ENCODE measurements at regions not wholly inside any gene's neighbourhood (a gene's known extent, or its start where the extent isn't known, plus 50 kb on each side); places are given as distances from the start of the nearest gene placed in this dataset.

GRCh38 chr7:7051206-7051877, 131.0 kb upstream of the C1GALT1 start:
- peak in 1 of 2 experiments; percentile 25 for DNase-seq (ENCODE audit: low read depth in 1 of 2, low spot score in 1 of 2)
- in situ Hi-C loops (cut with HindIII; ENCODE audit: low pct_unique_long_range_greater_than_20kb, low sequenced_read_pairs): no loop called here
- TF ChIP-seq JUND (IDR thresholded peaks at IDR 0.05; ENCODE audit: low read depth): no peak

- in situ Hi-C loops (cut with HindIII; ENCODE audit: low pct_unique_long_range_greater_than_20kb, low sequenced_read_pairs): no loop called here
- DNase-seq (ENCODE audit: low read depth in 1 of 2, low spot score in 1 of 2): peak in 1 of 2 experiments; percentile 9
- TF ChIP-seq JUND (IDR thresholded peaks at IDR 0.05; ENCODE audit: low read depth): no peak
Observed at GRCh38 chr7:7054252-7054830, 128.0 kb upstream of the C1GALT1 start.

GRCh38 chr7:7060828-7061599, 121.3 kb upstream of the C1GALT1 start:
- TF ChIP-seq JUND (IDR thresholded peaks at IDR 0.05; ENCODE audit: low read depth): no peak
- no peak for DNase-seq (ENCODE audit: low read depth in 1 of 2, low spot score in 1 of 2)
- in situ Hi-C loops (cut with HindIII; ENCODE audit: low pct_unique_long_range_greater_than_20kb, low sequenced_read_pairs): no loop called here

- no peak for DNase-seq (ENCODE audit: low read depth in 1 of 2, low spot score in 1 of 2)
- in situ Hi-C loops (cut with HindIII; ENCODE audit: low pct_unique_long_range_greater_than_20kb, low sequenced_read_pairs): no loop called here
- TF ChIP-seq JUND (IDR thresholded peaks at IDR 0.05; ENCODE audit: low read depth): no peak
Observed at GRCh38 chr7:7077945-7078344, 104.4 kb upstream of the C1GALT1 start.

- no peak for TF ChIP-seq JUND (IDR thresholded peaks at IDR 0.05; ENCODE audit: low read depth)
- DNase-seq (ENCODE audit: low read depth in 1 of 2, low spot score in 1 of 2): no peak
- in situ Hi-C loops (cut with HindIII; ENCODE audit: low pct_unique_long_range_greater_than_20kb, low sequenced_read_pairs): no loop called here
Observed at GRCh38 chr7:7080802-7081201, 101.5 kb upstream of the C1GALT1 start.

- no peak for DNase-seq (ENCODE audit: low read depth in 1 of 2, low spot score in 1 of 2)
- in situ Hi-C loops (cut with HindIII; ENCODE audit: low pct_unique_long_range_greater_than_20kb, low sequenced_read_pairs): no loop called here
- no peak for TF ChIP-seq JUND (IDR thresholded peaks at IDR 0.05; ENCODE audit: low read depth)
Observed at GRCh38 chr7:7090460-7090859, 91.9 kb upstream of the C1GALT1 start.

GRCh38 chr7:7098280-7098818, 84.0 kb upstream of the C1GALT1 start:
- no peak for TF ChIP-seq JUND (IDR thresholded peaks at IDR 0.05; ENCODE audit: low read depth)
- in situ Hi-C loops (cut with HindIII; ENCODE audit: low pct_unique_long_range_greater_than_20kb, low sequenced_read_pairs): no loop called here
- DNase-seq (ENCODE audit: low read depth in 1 of 2, low spot score in 1 of 2): no peak

- in situ Hi-C loops (cut with HindIII; ENCODE audit: low pct_unique_long_range_greater_than_20kb, low sequenced_read_pairs): no loop called here
- TF ChIP-seq JUND (IDR thresholded peaks at IDR 0.05; ENCODE audit: low read depth): peak; percentile 99
- peak; percentile 58 to 99 for DNase-seq (ENCODE audit: low read depth in 1 of 2, low spot score in 1 of 2)
Observed at GRCh38 chr7:7099584-7100014, 82.7 kb upstream of the C1GALT1 start.

- TF ChIP-seq JUND (IDR thresholded peaks at IDR 0.05; ENCODE audit: low read depth): no peak
- no peak for DNase-seq (ENCODE audit: low read depth in 1 of 2, low spot score in 1 of 2)
Observed at GRCh38 chr7:7100432-7100849, 81.9 kb upstream of the C1GALT1 start.

GRCh38 chr7:7102906-7103305, 79.4 kb upstream of the C1GALT1 start:
- TF ChIP-seq JUND (IDR thresholded peaks at IDR 0.05; ENCODE audit: low read depth): no peak
- in situ Hi-C loops (cut with HindIII; ENCODE audit: low pct_unique_long_range_greater_than_20kb, low sequenced_read_pairs): no loop called here
- no peak for DNase-seq (ENCODE audit: low read depth in 1 of 2, low spot score in 1 of 2)

More at GRCh38 chr7:7100432-7100849, 81.9 kb upstream of the C1GALT1 start:
- in situ Hi-C loops (cut with HindIII; ENCODE audit: low pct_unique_long_range_greater_than_20kb, low sequenced_read_pairs): no loop called here

GRCh38 chr7:7103343-7104313, 78.7 kb upstream of the C1GALT1 start:
- TF ChIP-seq JUND (IDR thresholded peaks at IDR 0.05; ENCODE audit: low read depth): no peak
- peak; percentile 41 to 75 for DNase-seq (ENCODE audit: low read depth in 1 of 2, low spot score in 1 of 2)
- in situ Hi-C loops (cut with HindIII; ENCODE audit: low pct_unique_long_range_greater_than_20kb, low sequenced_read_pairs): no loop called here

- in situ Hi-C loops (cut with HindIII; ENCODE audit: low pct_unique_long_range_greater_than_20kb, low sequenced_read_pairs): no loop called here
- no peak for DNase-seq (ENCODE audit: low read depth in 1 of 2, low spot score in 1 of 2)
- TF ChIP-seq JUND (IDR thresholded peaks at IDR 0.05; ENCODE audit: low read depth): no peak
Observed at GRCh38 chr7:7104314-7104698, 78.0 kb upstream of the C1GALT1 start.
